ENCODE measurements at regions not wholly inside any gene's neighbourhood (a gene's known extent, or its start where the extent isn't known, plus 50 kb on each side); places are given as distances from the start of the nearest gene placed in this dataset.

GRCh38 chr2:8406271-8406670, 275.6 kb upstream of the ID2 start:
- Histone ChIP-seq H3K27ac (ENCODE audit: low read depth in 1 of 2, low read length in 2 of 2) (no peak overlapping the region), H3K36me3 (ENCODE audit: control insufficient read depth in 4 of 4, insufficient read depth in 3 of 4, low read depth in 1 of 4, low read length in 3 of 4) (no peaks in the 10 kb centered on the region), H3K4me1 (ENCODE audit: control insufficient read depth in 4 of 4, insufficient read depth in 4 of 4, low read length in 3 of 4) (peaks cover 9 to 42% (median 26%) of the 10 kb centered on the region in 4 donors), H3K9ac (ENCODE audit: low read depth in 1 of 2, low read length in 2 of 2) (no peak overlapping the region), H3K9me3 (ENCODE audit: control insufficient read depth in 4 of 4, low read length in 3 of 4) (no peaks in the 10 kb centered on the region), H3K27me3 (ENCODE audit: control insufficient read depth in 4 of 4, insufficient read depth in 4 of 4, low read length in 3 of 4) (no peaks in the 10 kb centered on the region), H3K4me3 (ENCODE audit: low read depth in 1 of 3, low read length in 3 of 3) (no peak overlapping the region)
- TF ChIP-seq GABPA (IDR thresholded peaks at IDR 0.05 in 1 of 2, conservative IDR thresholded peaks at IDR 0.05 in 1 of 2): no peak
- DNase-seq (ENCODE audit: low spot score): no peak
- 88% methylated on average over 7 of the region's 7 CpGs for WGBS

GRCh38 chr2:8407332-8407731, 274.5 kb upstream of the ID2 start:
- Histone ChIP-seq H3K9me3 (ENCODE audit: control insufficient read depth in 4 of 4, low read length in 3 of 4) (no peaks in the 10 kb centered on the region), H3K27me3 (ENCODE audit: control insufficient read depth in 4 of 4, insufficient read depth in 4 of 4, low read length in 3 of 4) (no peaks in the 10 kb centered on the region), H3K27ac (ENCODE audit: low read depth in 1 of 2, low read length in 2 of 2) (no peak overlapping the region), H3K4me3 (ENCODE audit: low read depth in 1 of 3, low read length in 3 of 3) (no peak overlapping the region), H3K4me1 (ENCODE audit: control insufficient read depth in 4 of 4, insufficient read depth in 4 of 4, low read length in 3 of 4) (peaks cover 13 to 43% (median 24%) of the 10 kb centered on the region in 4 donors), H3K36me3 (ENCODE audit: control insufficient read depth in 4 of 4, insufficient read depth in 3 of 4, low read depth in 1 of 4, low read length in 3 of 4) (no peaks in the 10 kb centered on the region), H3K9ac (ENCODE audit: low read depth in 1 of 2, low read length in 2 of 2) (no peak overlapping the region)
- DNase-seq (ENCODE audit: low spot score): no peak
- 93% methylated on average over 3 of the region's 3 CpGs for WGBS
- TF ChIP-seq GABPA (IDR thresholded peaks at IDR 0.05 in 1 of 2, conservative IDR thresholded peaks at IDR 0.05 in 1 of 2) (no peak), HNF4G (IDR thresholded peaks at IDR 0.05) (no peak), CTCF (IDR thresholded peaks at IDR 0.05; ENCODE audit: low read depth, low read length, missing input control) (no peak), FOXA2 (IDR thresholded peaks at IDR 0.05) (no peak), ATF3 (IDR thresholded peaks at IDR 0.05) (no peak), REST (IDR thresholded peaks at IDR 0.05) (no peak), NR2F2 (IDR thresholded peaks at IDR 0.05) (no peak), ZBTB33 (IDR thresholded peaks at IDR 0.05) (no peak), EGR1 (IDR thresholded peaks at IDR 0.05; ENCODE audit: low read depth in 2 of 2) (no peak), YY1 (IDR thresholded peaks at IDR 0.05) (no peak), HNF4A (conservative IDR thresholded peaks at IDR 0.05) (no peak), JUND (IDR thresholded peaks at IDR 0.05) (no peak), MAX (IDR thresholded peaks at IDR 0.05) (no peak), TAF1 (conservative IDR thresholded peaks at IDR 0.05) (no peak), RAD21 (IDR thresholded peaks at IDR 0.05) (no peak), FOXA1 (IDR thresholded peaks at IDR 0.05) (no peak)
